KBM-7 (cell line): ENCODE measurements at regions not wholly inside any gene's neighbourhood (a gene's known extent, or its start where the extent isn't known, plus 50 kb on each side); places are given as distances from the start of the nearest gene placed in this dataset.

Source experiments
- DNase-seq: peaks from one replicate; pipeline ENCODE4 v3.0.0-alpha.2; 2015
- in situ Hi-C: fragments of 300-500 bp; cut with MboI; formaldehyde crosslinking; loops from 2 replicates; pipeline ENCODE4 v1.14.3; 2020; ENCODE audit warnings: low sequenced_read_pairs, low pct_unique_long_range_greater_than_20kb, mixed read lengths

GRCh38 chr4:178414042-178414441, 971.8 kb upstream of the AGA start:
- in situ Hi-C loops, result no loop called here
- no peak for DNase-seq

GRCh38 chr4:178414881-178415446, 972.7 kb upstream of the AGA start:
- in situ Hi-C loops, result no loop called here
- DNase-seq, result no peak

- no peak for DNase-seq
- in situ Hi-C loops, result no loop called here
Measured at GRCh38 chr4:178415925-178416324, 973.7 kb upstream of the AGA start.

- in situ Hi-C loops, result no loop called here
- no peak for DNase-seq
Measured at GRCh38 chr4:178423366-178423765, 981.1 kb upstream of the AGA start.

- DNase-seq, result no peak
- in situ Hi-C loops, result no loop called here
Measured at GRCh38 chr4:178426871-178427270, 984.6 kb upstream of the AGA start.

GRCh38 chr4:178427663-178428062, 985.4 kb upstream of the AGA start:
- DNase-seq, result no peak
- in situ Hi-C loops, result no loop called here

- in situ Hi-C loops, result no loop called here
- no peak for DNase-seq
Measured at GRCh38 chr4:178448372-178449035, 1006.3 kb upstream of the AGA start.

GRCh38 chr4:178450614-178451013, 1008.4 kb upstream of the AGA start:
- in situ Hi-C loops, result no loop called here
- no peak for DNase-seq

- in situ Hi-C loops, result no loop called here
- DNase-seq, result no peak
Measured at GRCh38 chr4:178453057-178453456, 1010.8 kb upstream of the AGA start.

- DNase-seq, result no peak
- in situ Hi-C loops, result no loop called here
Measured at GRCh38 chr4:178457286-178457685, 1015.0 kb upstream of the AGA start.

- in situ Hi-C loops, result no loop called here
- no peak for DNase-seq
Measured at GRCh38 chr4:178462710-178463109, 1020.5 kb upstream of the AGA start.

GRCh38 chr4:178463747-178464146, 1021.5 kb upstream of the AGA start:
- no peak for DNase-seq
- in situ Hi-C loops, result no loop called here

- in situ Hi-C loops, result no loop called here
- DNase-seq, result no peak
Measured at GRCh38 chr4:178470996-178471784, 1029.0 kb upstream of the AGA start.

GRCh38 chr4:178471994-178472393, 1029.8 kb upstream of the AGA start:
- in situ Hi-C loops, result no loop called here
- no peak for DNase-seq

- in situ Hi-C loops, result no loop called here
- DNase-seq, result no peak
Measured at GRCh38 chr4:178480105-178480504, 1037.9 kb upstream of the AGA start.

GRCh38 chr4:178480881-178481280, 1038.6 kb upstream of the AGA start:
- in situ Hi-C loops, result no loop called here
- DNase-seq, result no peak

GRCh38 chr4:178481564-178481963, 1039.3 kb upstream of the AGA start:
- in situ Hi-C loops, result no loop called here
- DNase-seq, result no peak

- in situ Hi-C loops, result no loop called here
Measured at GRCh38 chr4:178523038-178523437, 1080.8 kb upstream of the AGA start.

GRCh38 chr4:178535939-178536579, 1093.8 kb upstream of the AGA start:
- no peak for DNase-seq
- in situ Hi-C loops, result no loop called here

More at GRCh38 chr4:178523038-178523437, 1080.8 kb upstream of the AGA start:
- no peak for DNase-seq

- in situ Hi-C loops, result no loop called here
- DNase-seq, result no peak
Measured at GRCh38 chr4:178553201-178553600, 1111.0 kb upstream of the AGA start.
